Glutamatergic neuron (in vitro differentiated cells): ENCODE measurements at regions not wholly inside any gene's neighbourhood (a gene's known extent, or its start where the extent isn't known, plus 50 kb on each side); places are given as distances from the start of the nearest gene placed in this dataset.

ENCODE experiments used
- DNase-seq: peaks from one replicate; pipeline ENCODE4 v3.0.0; 2022
- H3K27ac Mint-ChIP-seq: one replicate; pipeline ENCODE4 v1.8.0; 2020; ENCODE audit warnings: mild to moderate bottlenecking, mixed read lengths, inconsistent platforms; ENCODE audit not compliant: unreplicated experiment
- H3K27me3 Mint-ChIP-seq: one replicate; pipeline ENCODE4 v1.8.0; 2020; ENCODE audit warnings: mild to moderate bottlenecking, moderate library complexity, mixed read lengths, inconsistent platforms; ENCODE audit not compliant: unreplicated experiment
- H3K36me3 Mint-ChIP-seq: one replicate; pipeline ENCODE4 v1.8.0; 2020; ENCODE audit warnings: mild to moderate bottlenecking, mixed read lengths, inconsistent platforms; ENCODE audit not compliant: unreplicated experiment
- H3K4me1 Mint-ChIP-seq: one replicate; pipeline ENCODE4 v1.8.0; 2020; ENCODE audit warnings: mild to moderate bottlenecking, low read depth, mixed read lengths, inconsistent platforms; ENCODE audit not compliant: unreplicated experiment
- H3K4me3 Mint-ChIP-seq: one replicate; pipeline ENCODE4 v1.8.0; 2020; ENCODE audit warnings: mild to moderate bottlenecking, mixed read lengths, inconsistent platforms; ENCODE audit not compliant: unreplicated experiment
- H3K9me3 Mint-ChIP-seq: one replicate; pipeline ENCODE4 v1.8.0; 2020; ENCODE audit warnings: mild to moderate bottlenecking, moderate library complexity, mixed read lengths, inconsistent platforms; ENCODE audit not compliant: unreplicated experiment
- TF ChIP-seq, protein P1 (sequence below): fragments of 200-600 bp; sonication (generic); IDR thresholded peaks from one replicate; pipeline ENCODE4 v1.5.0; 2021; ENCODE audit not compliant: partially characterized antibody, unreplicated experiment

DNA sequence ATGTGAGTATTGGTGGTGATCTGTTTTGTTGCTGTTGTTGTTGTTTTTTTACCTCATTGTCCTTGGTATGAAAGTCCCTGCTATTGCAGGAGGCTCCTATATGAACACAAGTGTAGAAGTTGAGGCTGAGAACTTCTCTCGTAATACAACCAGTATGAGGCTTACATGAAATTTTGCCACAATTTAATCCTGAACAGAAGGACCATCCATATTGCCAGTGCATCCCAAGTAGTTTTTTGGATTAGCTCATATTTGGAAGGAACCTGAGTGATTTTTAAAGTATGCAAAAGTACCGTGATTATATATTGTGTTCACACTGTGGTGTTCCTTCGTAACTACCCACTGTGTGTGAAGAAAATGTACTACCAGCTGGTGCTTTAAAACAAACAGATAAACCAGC lies 2095.5 kb upstream of the WWC1 start:
- Mint-ChIP-seq H3K9me3 (no peaks in the 10 kb centered on the region), H3K36me3 (no peaks in the 10 kb centered on the region), H3K27ac (no peak overlapping the region), H3K4me1 (no peaks in the 10 kb centered on the region), H3K27me3 (no peaks in the 10 kb centered on the region), H3K4me3 (no peak overlapping the region)
- no peak for DNase-seq
- TF ChIP-seq, protein P1, sequence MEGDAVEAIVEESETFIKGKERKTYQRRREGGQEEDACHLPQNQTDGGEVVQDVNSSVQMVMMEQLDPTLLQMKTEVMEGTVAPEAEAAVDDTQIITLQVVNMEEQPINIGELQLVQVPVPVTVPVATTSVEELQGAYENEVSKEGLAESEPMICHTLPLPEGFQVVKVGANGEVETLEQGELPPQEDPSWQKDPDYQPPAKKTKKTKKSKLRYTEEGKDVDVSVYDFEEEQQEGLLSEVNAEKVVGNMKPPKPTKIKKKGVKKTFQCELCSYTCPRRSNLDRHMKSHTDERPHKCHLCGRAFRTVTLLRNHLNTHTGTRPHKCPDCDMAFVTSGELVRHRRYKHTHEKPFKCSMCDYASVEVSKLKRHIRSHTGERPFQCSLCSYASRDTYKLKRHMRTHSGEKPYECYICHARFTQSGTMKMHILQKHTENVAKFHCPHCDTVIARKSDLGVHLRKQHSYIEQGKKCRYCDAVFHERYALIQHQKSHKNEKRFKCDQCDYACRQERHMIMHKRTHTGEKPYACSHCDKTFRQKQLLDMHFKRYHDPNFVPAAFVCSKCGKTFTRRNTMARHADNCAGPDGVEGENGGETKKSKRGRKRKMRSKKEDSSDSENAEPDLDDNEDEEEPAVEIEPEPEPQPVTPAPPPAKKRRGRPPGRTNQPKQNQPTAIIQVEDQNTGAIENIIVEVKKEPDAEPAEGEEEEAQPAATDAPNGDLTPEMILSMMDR: no peak

DNA sequence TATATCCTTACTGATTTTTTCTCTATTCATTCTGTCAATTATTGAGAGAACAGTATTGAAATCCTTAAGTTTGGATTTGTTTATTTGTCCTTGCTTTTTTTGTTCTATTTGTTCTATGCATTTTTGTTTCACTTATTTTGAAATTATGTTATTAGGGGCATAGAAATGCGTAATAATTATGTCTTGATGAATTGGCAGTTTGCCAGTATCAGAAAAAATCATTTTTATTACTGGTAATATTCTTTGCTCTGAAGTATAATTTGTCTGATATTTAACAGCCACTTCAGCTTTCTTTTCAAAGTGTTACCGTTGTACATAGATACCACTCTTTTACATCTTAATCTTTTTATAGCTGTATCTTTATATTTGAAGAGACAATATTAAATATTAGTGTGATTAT lies 2090.9 kb upstream of the WWC1 start:
- no peak for DNase-seq
- Mint-ChIP-seq H3K9me3 (peaks cover 3% of the 10 kb centered on the region), H3K4me3 (no peak overlapping the region), H3K4me1 (no peaks in the 10 kb centered on the region), H3K36me3 (no peaks in the 10 kb centered on the region), H3K27ac (no peak overlapping the region), H3K27me3 (no peaks in the 10 kb centered on the region)
- TF ChIP-seq, protein P1: no peak

DNA sequence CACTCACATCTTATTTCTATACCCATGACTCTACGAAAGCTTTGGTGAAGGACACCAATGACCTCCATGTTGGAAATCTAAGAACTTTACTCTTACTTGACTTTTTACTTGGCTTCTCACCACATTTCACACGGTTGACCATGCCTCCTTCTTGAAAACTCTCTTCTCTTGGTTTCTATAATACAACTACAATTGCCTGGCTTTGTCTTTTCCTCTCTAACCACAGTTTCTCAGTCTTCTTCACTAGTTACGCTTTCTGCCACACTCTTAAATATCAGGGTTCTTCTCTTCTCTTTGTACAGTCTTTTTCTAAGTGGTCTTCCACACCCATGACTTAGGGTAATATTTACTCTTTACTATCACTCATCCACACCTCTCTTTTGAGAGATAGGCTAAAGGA lies 2079.8 kb upstream of the WWC1 start:
- Mint-ChIP-seq H3K4me3 (no peak overlapping the region), H3K4me1 (peaks cover 5% of the 10 kb centered on the region)
- TF ChIP-seq, protein P1: no peak

DNA sequence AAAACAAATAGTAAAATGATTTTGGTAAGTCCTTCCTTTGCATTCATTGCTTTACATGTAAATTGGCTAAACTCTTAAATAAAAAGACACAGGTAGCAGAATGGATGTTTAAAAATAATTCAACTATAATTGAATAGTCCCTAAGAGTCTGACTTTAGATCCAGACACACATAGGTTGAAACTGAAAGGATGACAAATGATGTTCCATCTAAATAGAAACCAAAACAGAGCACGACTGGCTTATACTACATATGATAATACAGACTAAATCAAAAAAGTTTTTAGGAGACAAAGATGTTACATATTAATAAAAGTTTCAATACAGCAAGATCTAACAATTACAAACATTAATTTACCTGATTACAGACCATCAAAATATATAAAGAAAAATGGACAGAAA lies 2055.1 kb upstream of the WWC1 start:
- Mint-ChIP-seq H3K27ac (no peak overlapping the region), H3K4me1 (no peaks in the 10 kb centered on the region), H3K36me3 (peaks cover 8% of the 10 kb centered on the region), H3K9me3 (peaks cover 4% of the 10 kb centered on the region), H3K27me3 (peaks cover 3% of the 10 kb centered on the region), H3K4me3 (no peak overlapping the region)
- DNase-seq: no peak
- TF ChIP-seq, protein P1: no peak

More for the DNA sequence above, 2079.8 kb upstream of the WWC1 start:
- Mint-ChIP-seq H3K27me3 (no peaks in the 10 kb centered on the region), H3K36me3 (no peaks in the 10 kb centered on the region), H3K9me3 (no peaks in the 10 kb centered on the region), H3K27ac (no peak overlapping the region)
- DNase-seq: no peak

DNA sequence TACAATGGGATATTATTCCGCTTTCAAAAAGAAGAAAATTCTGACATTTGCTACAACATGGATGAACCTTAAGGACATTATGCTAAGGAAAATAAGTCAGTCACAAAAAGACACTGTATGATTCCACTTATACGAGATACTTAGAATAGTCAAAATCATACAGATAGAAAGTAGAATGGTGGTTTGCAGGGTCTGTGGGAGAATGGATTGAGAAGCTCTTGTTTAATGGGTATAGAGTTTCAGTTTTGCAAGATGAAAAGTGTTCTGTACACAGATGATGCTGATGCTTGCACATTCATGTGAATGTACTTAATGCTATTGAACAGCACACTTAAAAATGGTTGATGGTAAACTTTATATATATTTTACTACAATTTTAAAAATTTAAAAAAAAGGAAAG lies 2050.7 kb upstream of the WWC1 start:
- Mint-ChIP-seq H3K36me3 (no peaks in the 10 kb centered on the region), H3K9me3 (peaks cover 1% of the 10 kb centered on the region)

More for the DNA sequence above, 2050.7 kb upstream of the WWC1 start:
- H3K4me3 Mint-ChIP-seq: no peak overlapping the region
- H3K4me1 Mint-ChIP-seq: no peaks in the 10 kb centered on the region
- no peaks in the 10 kb centered on the region for H3K27me3 Mint-ChIP-seq
- TF ChIP-seq, protein P1: no peak
- H3K27ac Mint-ChIP-seq: no peak overlapping the region
- DNase-seq: no peak
